DMS53 (cell line): ENCODE measurements at regions not wholly inside any gene's neighbourhood (a gene's known extent, or its start where the extent isn't known, plus 50 kb on each side); places are given as distances from the start of the nearest gene placed in this dataset.

Experiments used
- DNase-seq: peaks from one replicate; lab custom pipeline; 2025; lab: John Stamatoyannopoulos, UW

DNA sequence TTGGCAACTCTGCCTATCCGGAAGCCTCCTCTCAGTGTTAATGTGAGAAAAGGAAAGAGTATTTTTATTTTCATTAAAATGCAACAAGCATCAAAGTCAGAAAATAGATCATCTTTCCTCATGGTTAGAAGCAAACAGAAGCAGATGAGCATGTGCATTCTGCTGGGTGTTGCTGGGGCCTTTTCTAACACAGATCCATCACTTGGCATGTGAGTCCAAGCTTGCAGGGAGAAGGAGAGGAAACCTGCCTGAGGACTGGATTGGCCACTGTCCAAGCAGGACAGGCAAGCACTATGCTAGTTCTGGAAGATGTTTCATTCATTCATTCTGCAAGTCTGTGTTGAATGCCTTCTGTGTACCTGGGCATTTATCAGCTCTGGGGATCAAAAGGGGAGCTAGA is 348.7 kb upstream of the PCSK5 start:
- DNase-seq: no peak

DNA sequence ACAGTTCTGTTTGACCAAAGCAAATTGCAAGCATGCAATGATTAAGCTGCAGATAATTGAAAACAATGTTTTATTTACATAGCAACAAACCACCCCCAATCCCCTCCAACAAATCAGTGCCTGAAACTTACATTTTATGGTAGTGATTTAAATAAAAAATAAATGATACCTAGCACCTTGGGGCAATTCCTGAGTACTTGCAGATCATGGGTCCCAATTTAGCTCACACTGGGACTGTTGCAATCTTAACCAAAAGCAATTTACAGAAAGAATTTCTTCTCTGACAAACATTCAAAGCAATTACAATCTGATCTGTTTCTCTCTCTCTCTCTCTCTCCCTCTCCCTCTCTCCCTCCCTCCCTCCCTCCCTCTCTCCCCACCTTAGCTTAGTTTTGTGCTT is 345.7 kb upstream of the PCSK5 start:
- DNase-seq: no peak

DNA sequence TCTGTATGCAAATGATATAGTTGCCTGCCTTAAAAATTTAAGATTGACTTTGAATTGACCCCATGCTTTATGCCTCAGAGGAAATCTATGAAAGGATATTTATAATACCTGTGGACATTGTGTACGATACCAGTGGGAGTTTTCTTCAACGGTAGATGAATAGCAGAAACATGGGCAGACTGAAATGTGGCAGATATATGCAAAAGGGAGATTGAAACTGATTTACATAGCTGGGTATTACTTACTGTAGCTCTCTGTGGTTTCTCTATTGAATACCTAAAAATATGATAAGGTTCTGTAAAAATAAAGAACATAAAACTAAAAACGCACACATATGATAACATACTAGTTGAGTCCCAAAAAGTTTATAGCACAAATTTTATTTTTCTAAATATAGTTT is 345.2 kb upstream of the PCSK5 start:
- no peak for DNase-seq

DNA sequence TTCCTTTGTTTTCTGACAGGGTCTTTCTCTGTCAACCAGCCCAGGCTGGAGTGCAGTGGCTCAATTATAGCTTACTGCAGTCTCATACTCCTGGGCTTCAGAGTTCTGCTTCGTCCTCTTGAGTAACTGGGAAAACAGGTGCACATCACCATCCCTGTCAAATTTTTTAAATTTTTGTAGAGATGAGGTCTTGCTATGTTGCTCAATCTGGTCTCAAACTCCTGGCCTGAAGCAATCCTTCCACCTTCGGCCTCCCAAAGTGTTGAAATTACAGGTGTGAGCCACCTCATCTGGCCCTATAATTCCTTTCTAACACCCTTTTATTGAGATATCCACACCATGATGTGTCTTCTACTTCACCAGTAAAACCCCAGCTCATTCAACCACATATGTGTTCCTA is 341.6 kb upstream of the PCSK5 start:
- DNase-seq: no peak

DNA sequence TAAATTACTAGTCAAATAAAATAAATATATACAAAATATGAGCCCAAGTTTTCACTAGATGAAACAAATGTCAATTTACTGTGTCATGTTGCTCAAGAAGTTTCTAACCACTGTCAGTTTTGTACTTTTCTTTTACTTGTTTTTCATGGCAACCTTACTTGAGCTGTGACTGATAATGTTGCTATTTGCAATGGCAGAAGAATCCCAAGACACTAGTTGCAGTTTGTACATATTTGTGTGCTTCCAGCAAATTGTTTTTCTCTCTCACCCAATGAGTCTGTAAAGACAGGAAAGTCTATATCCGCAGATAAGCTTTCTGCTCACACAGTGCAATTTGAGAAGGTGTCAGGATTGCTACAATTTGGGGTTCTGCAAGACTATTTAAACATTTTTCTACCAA is 338.6 kb upstream of the PCSK5 start:
- no peak for DNase-seq

DNA sequence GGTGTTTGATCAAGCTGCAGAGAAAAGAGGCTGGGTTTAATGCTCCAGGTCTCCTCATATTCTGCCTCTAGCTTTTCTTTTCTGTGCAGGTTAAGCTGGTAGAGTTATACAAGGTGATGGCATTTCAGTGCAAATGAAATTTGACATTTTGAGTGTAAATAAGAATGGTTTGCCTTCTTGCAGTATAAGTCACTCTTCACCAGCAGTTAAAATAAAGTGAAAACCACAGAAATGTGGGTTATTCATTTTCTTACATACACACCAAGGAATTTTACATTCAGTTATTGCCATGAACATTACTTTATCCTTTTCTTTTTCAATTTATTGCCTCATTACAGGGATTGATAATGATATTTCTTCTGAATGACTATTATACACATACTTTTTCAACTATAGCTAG is 337.5 kb upstream of the PCSK5 start:
- DNase-seq: no peak

DNA sequence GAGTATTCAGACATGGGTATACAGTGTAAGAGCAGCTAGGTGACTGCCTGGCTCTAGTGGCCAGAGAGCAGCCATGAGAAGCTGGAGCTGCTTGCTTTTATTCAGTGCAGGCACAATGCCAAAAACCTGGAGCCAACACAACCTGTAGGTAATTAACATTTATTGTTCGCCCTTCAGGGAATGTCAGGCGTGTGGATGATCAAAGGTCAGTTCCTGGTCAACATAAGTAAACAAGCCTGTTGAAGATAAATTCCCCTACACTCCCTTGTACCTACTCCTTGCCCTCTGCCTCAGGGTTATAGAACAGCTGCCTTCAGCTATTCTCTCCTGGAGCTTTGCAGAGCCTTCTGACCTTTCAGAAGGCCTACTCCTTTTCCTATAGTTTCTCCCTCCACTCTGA is 323.7 kb upstream of the PCSK5 start:
- DNase-seq: peak; percentile 53

DNA sequence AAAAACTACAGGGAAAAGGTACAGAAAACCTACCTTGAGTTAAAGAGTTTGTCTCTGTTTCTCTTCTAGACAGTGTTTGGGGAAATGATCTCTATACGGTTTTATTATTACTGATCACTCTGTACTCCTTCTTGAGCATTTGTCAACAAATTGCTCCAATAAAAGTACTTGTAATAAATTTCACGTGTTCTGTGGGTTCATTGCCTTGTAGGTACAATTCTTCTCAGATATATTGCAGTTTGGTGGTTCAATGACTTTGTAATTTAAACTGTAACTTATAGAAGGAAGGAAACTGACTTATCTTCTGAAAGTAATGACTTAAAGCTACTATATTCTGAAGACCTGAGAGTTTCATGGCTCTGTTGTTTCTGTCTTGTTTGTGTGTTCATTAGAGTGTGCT is 319.9 kb upstream of the PCSK5 start:
- DNase-seq: no peak

DNA sequence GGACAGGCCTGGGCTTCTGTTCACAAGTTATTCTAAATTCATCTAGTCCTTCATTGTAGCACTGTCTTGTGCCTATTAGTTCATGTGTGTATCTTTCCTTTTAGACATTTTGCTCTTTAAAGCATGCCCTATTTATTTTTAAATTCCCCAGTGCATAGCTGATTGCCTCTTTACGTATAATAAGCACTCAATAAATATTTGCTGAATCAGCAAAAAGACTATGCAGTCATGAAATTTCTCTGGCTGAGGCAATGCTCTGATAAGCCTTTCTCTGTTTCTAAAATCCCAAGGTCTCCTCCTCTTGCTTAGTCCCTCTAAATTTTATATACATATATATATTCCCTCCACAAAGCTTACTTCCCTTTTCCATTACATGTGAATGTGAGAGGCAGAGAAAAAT is 315.9 kb upstream of the PCSK5 start:
- DNase-seq: no peak

DNA sequence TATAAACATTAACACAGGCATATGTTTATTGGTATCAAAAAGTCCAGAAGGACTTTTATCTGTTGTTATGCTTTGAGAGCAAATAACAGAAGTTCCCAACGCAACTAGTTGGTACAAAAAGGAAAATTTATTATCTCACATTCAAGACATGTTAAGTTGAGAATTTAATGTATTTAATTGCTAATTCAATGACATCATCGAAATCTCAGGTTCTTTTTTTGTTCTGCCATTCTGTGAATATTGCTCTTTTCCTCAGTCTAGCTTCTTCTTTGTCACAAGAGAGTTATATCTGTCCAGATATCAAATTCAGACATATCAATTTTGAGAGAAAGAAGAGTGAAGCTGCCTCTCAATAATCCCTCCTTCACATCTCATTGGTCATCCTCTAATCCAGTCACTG is 307.6 kb upstream of the PCSK5 start:
- no peak for DNase-seq

DNA sequence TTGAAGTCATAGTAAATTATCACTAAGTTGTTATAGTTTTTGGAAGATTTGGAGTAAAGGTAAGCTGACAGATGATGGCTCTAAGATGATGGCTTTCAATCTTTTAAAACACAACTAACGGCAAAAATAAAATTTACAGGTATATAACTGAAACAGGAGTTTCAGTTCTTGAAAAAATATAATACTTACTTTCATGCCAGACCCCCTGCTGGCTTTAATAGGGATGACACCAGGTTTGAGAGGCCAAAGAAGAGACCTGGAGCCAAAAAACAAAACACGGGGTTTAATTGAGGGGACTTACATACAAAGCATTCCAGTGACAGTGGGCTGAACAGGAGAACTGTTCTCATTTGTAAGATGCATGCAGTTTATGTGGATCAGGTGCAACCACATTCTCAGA is 301.7 kb upstream of the PCSK5 start:
- peak; percentile 21 for DNase-seq

DNA sequence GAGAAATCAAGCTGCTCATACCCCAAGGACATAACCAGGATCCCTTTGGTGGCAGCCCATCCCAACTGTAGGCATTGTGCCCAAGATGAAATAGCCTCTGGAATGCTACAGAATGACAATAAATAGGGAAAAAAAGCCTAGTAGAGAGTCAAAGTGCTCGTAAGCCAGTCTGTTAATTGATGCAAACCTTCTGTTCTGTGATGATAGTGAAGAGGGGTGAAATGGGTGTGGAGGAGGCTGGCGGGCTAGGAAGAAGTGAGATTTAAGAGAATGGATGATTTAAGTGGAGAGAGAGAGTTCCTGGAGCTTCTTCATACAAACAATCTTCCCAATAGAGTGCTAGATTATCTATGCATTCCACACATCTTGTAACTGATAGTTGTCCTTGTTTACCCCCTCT is 301.0 kb upstream of the PCSK5 start:
- no peak for DNase-seq

DNA sequence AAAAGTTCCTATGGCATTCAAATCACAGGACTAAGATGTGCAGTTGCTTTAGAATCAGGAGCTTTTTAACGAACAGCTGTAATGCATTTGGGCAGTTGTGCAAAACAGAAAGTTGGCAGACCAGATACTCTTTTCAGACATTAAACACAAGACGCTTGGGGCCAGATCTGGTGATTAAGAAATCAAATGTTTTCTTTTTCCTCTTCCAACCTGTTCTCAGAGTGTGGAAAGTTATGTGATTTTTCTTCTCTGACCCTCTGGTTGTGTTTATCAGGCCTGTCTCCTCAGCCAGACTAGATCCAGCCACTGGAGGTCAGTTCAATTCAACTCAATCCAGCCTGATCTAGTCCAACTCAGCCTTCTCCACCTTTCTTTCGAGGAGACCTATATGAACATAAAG is 298.5 kb upstream of the PCSK5 start:
- no peak for DNase-seq

DNA sequence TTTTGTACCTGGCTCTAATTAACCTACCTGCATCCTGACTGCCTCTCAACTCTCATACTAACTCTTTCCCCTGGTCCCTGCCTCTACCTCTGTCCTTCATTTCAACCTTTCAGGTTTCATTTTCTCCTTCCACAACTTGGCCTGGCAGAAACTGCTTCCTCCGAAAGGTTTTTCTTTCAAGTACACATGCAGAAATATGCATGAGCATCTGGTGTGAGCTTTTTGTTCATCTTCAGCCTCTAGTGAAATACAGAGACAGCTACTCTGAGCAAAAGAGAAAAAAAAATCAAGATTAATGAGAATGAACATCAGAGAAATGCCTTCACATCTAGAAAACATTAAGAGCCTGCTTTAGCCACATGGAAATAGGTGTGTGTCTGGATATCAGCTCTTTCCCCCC is 297.9 kb upstream of the PCSK5 start:
- DNase-seq: no peak

DNA sequence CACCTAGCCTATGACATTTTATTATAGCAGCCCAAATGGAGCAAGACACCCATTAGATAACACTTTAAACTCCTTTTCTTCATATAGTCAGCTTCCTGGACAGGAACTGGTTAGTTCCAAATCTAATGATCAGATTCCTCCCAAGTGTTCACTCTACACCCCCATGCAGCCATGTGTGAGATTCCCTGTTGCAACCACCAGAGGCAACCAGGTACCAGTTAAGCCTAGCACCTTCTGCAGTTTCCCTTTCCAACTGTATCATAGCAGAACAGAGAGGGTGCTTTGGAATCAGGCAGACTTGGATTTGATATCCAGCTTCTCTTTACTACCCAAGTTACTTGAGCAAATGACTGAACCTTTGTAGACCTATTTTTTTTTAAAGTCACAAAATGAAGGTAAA is 296.6 kb upstream of the PCSK5 start:
- DNase-seq: peak; percentile 11

DNA sequence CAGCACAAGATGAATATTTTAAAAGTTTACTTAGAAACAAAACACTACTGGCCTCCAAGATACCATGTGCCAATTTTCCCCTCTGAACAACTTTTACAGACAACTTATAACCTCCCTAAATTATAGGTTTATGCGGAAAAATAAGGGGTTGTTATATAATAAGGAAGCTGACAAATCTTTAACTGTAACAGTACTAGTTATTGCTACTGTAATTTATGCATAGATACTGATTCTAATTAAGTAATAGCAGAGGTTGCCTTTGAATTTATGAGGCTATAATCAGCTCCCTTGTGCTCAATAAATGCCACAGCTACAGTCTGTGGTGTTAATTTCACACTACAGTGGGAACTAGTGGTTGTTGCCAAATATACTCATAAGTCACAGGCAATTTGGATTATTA is 291.3 kb upstream of the PCSK5 start:
- no peak for DNase-seq

DNA sequence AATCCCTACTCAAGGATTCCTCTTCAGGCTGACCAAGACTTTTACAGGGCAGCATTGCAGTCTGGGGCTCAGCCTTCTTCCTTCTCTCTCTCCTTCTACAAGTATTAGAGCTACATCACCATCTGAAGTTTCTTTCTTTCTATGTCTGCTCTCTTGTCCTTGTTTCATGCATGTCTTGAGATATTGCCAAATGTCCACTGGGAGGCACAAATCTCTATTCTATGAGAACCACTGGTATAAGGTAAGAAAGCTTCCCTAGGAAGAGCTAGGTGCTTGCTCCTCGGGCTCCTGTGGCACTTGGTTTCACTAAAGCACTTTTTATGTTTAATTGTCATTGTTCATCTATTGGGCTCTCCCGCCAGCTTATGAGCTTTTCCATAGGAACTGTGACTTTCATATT is 289.2 kb upstream of the PCSK5 start:
- DNase-seq: peak; percentile 44

DNA sequence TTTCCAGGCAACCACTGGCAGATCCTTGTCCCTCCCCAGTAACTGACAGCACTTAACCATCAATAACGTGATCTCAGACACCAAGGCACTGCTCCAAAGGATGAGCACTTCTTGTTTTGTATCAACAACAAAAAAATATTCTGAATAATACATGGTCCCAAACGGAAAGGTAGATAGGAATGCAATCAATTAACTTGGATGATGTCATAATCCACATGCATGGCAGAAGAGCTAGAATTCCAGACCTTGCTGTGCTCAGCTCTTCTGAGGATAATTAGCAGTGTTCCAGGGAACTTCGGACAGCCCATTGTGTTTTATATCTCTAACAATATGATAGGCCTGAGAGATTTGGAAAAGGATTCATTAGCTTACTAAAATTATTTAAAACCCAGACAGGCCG is 288.4 kb upstream of the PCSK5 start:
- no peak for DNase-seq

DNA sequence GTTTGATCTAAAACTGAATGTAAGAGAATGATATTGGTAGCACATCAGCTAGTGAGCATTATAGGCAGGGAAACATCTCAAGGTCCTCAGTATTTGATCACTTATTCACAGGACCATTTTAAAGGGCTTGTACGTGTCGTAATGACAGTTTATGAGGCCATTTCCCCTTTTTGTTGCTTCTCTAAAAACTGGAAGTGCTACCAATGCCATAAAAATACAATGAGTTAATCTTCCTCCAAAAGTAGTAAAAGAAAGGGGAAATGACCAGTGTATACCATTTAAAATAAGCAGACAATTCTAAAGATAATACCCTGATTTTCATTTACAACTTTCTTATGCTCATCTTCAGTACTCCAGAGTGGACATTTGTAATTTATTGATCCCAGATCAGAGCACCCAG is 285.8 kb upstream of the PCSK5 start:
- DNase-seq: no peak

DNA sequence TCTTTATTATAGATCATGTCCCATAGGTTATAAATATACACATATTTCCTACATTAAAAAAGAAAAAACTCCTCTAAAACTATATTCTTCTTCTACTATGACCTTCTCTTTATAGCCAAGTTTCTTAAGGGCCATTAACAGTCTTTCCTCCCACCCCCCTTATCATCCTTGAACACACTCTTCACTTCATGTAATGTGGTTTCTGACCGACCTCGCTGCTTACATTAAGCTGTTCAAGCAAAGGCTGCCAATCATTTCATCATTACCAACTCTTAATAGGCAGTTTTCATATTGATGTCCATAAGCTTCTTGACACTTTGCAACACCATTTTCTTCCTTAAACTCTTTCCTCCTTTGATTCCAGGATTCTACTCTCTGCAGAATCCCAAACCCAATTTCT is 283.0 kb upstream of the PCSK5 start:
- no peak for DNase-seq

DNA sequence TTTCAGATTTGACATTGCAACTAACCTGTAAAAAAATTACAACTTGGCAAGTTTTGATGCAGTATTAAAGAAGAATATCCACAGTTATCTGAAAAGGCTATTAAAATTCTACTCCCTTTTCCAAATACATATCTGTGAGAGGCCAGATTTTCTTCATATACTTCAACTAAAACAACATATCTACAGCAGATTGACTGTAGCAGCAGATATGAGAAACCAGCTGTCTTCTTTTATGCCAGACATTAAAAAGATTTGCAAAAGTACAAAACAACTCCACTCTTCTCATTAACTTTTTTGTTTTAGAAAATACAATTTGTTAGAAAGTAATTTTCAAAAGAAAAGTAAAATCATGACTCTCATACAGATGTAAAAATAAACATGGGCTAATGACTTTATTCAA is 281.1 kb upstream of the PCSK5 start:
- DNase-seq: no peak

DNA sequence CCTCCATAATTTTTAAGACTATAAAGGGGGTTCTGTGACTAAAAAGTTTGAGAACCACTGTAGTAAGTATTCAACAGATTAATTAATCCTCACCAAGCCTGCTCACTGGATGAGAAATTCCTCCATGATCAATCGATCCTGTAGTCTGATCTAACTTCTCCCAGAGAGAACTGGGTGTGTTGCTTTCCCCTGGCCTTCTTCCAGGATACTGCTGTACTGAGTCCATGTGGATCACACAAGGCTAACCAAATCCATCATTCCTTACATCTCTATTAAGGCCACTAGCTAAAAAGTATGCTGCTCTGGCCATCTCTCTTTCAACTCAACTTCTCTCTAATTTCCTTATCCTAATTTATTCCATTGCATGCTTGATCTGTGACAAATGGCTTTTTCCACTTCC is 280.2 kb upstream of the PCSK5 start:
- no peak for DNase-seq

DNA sequence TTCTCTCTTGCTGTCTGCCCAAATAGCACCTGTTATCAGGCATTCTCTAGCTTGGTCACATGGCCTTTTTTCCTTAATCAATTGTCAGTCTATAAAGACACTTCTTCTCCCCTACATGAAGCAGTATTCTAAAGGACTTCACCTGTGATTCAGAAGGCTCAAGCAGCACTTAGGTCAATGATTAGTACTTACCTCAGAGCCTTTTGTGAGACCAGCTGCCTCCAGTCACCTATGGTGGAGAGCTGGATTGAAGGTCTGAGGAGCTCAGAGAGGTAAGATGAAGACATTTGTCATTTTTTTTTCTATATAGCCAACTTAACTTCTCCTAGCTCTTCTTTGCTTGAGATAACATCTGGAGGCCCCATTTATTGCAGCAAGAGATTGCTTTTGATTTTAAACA is 278.3 kb upstream of the PCSK5 start:
- DNase-seq: peak; percentile 55

DNA sequence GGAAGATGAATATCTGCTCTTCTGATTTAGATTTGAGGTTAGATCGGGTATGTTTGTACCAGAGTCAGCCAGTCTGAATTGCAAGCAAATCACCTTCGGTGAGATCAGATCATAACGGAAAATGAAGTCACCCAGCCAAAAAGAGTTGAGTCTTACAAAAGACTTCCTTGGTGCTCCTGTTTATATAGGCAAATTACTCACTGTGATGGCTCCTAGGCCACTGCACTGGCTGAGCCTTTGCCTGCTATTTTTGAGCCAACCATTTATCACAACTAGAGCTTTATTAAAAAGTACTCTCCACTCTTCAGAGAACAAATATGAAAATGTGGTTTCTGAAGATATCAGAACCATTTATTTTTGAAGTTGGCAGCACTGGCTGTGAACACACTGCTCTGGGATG is 277.7 kb upstream of the PCSK5 start:
- DNase-seq: peak; percentile 3

DNA sequence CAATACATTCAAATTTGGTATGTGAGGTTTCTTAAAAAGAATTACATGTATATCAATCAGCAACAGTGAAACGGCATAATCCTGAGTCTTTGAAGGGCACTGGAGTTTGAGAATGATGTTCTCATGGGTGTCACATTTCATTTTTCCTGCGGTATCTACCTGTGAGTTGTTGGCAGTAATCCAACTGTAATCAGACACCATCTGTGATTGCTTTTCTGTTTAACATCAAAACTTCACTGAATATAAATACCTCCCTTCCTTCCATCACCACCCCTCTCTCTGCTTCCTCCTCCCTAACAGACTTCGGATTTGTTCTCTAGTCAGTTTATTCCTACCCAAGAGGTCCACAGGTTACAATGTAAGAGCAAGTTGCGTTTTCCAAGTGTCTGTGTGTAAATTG is 275.2 kb upstream of the PCSK5 start:
- DNase-seq: peak; percentile 92
